Esophagus squamous epithelium (tissue), 5 donors: ENCODE measurements at regions not wholly inside any gene's neighbourhood (a gene's known extent, or its start where the extent isn't known, plus 50 kb on each side); places are given as distances from the start of the nearest gene placed in this dataset.

ENCODE experiments used
- DNase-seq: peaks from one replicate; lab custom pipeline; 2025; lab: John Stamatoyannopoulos, UW
- H3K27ac ChIP-seq, 4 donors: fragments of 200-600 bp; sonication (generic); one replicate each; pipeline ENCODE4 v1.5.1; 2016 to 2019; ENCODE audit warnings: mild to moderate bottlenecking in 1 of 4
- H3K27me3 ChIP-seq, 4 donors: fragments of 200-600 bp; sonication (generic); 1 replicate in 3 of 4; 2 replicates in 1 of 4; pipeline versions ENCODE4 v1.5.1 to v1.6.0; 2017 to 2021; ENCODE audit warnings: antibody characterized with exemption in 1 of 4
- H3K36me3 ChIP-seq, 3 donors: fragments of 200-600 bp; sonication (generic); one replicate each; pipeline ENCODE4 v1.5.1; 2016 to 2019
- H3K4me1 ChIP-seq, 3 donors: fragments of 200-600 bp; sonication (generic); one replicate each; pipeline ENCODE4 v1.5.1; 2017 to 2019
- H3K4me3 ChIP-seq, 4 donors: fragments of 200-600 bp; sonication (generic); 1 replicate in 3 of 4; 2 replicates in 1 of 4; pipeline ENCODE4 v1.5.1; 2016 to 2019; ENCODE audit warnings: mild to moderate bottlenecking in 2 of 4, moderate library complexity in 1 of 4
- H3K9me3 ChIP-seq, 3 donors: fragments of 200-600 bp; sonication (generic); one replicate each; pipeline ENCODE4 v1.5.1; 2016 to 2019
- CTCF ChIP-seq, 6 experiments: fragments of 450-650 bp in 4 of 6; fragments of 200-600 bp in 2 of 6; sonication (generic) in 2 of 6; IDR thresholded peaks; one replicate each; pipeline ENCODE4 v1.5.1; 2016 to 2019; ENCODE audit warnings: antibody characterized with exemption in 6 of 6, mild to moderate bottlenecking in 4 of 6, moderate library complexity in 4 of 6
- POLR2A ChIP-seq, 4 donors: fragments of 450-650 bp; IDR thresholded peaks; one replicate each; pipeline ENCODE4 v1.6.1; 2017; ENCODE audit warnings: antibody characterized with exemption in 4 of 4, mild to moderate bottlenecking in 4 of 4, moderate library complexity in 3 of 4
- WGBS, 2 donors: methylation state at CpG; one replicate each; pipeline ENCODE4 v1.1.5; 2018; 5-methylcytosine and 5-hydroxymethylcytosine counted together
- intact Hi-C: fragments of 100-400 bp; cut with DNase I; formaldehyde crosslinking; loops from one replicate; pipeline ENCODE4 v1.15.0; 2022
- donor health status: DM: yes; HTN: yes; CAD: no.

DNA sequence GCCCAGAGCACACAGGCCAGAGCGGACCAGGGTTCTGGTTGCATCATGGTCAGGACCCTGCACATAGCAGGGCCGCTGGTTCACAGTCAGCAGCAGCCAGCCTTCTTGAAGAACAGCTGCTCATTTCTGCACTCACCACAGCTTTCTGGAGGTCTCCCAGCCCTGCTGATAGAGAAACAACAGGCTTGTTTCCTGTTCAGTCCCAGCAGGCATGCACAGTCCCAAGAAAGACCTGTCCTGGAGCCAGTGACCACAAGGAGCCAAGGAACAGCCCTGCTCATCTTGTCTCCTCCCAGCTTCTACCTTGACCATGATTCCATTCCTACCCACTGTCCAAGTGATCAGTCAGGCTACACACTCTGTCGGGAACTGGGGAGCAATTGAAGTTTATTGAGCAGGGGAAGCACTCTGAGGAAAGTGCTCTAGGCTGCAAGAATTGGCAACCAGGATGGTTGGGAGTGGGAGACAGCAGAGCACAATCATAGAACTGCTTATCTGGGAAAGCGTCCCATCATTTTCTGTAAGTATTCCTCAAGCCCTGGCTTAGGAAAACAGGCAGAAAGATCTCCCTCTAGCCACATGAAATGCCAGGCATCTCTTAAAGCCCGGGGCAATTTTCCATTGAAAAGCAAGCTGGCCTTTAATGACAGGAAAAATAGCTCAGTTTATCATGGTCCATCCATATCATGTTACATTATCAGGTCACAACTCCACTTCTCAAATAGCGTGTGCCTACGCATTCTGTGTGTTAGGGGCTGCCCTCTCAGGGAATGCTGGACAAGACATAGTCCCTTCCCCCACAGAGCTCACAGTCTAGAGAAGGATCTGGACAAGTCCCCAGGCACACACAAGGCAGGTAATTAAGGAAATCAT is 155.4 kb upstream of the FOXF1 start:
- 66% methylated on average over 6 to 7 of the region's 7 CpGs for WGBS, 2 donors
- DNase-seq, result no peak
- peaks cover 0 to 54% (median 0%) of the 10 kb centered on the region in 4 donors for H3K27me3 ChIP-seq
- TF ChIP-seq CTCF (IDR thresholded peaks at IDR 0.05), result no peak
- no peak for TF ChIP-seq POLR2A (IDR thresholded peaks at IDR 0.05)
- H3K4me1 ChIP-seq, result no peaks in the 10 kb centered on the region
- no peak overlapping the region for H3K4me3 ChIP-seq
- H3K27ac ChIP-seq, result no peak overlapping the region
- H3K36me3 ChIP-seq, result no peaks in the 10 kb centered on the region
- intact Hi-C loops, result no loop called here
- no peaks in the 10 kb centered on the region for H3K9me3 ChIP-seq

- Histone ChIP-seq H3K27ac (no peak overlapping the region), H3K4me1 (no peaks in the 10 kb centered on the region), H3K36me3 (no peaks in the 10 kb centered on the region), H3K27me3 (peaks cover 0 to 53% (median 0%) of the 10 kb centered on the region in 4 donors), H3K9me3 (no peaks in the 10 kb centered on the region), H3K4me3 (no peak overlapping the region)
- no peak for TF ChIP-seq POLR2A (IDR thresholded peaks at IDR 0.05)
- no peak for TF ChIP-seq CTCF (IDR thresholded peaks at IDR 0.05)
- WGBS, 2 donors, result 70 to 88% methylated on average over 5 of the region's 5 CpGs
- intact Hi-C loops, result no loop called here
- no peak for DNase-seq
These were observed 154.8 kb upstream of the FOXF1 start for GRCh38 chr16:86355531-86355930.

- DNase-seq, result no peak
- WGBS, 2 donors, result 92 to 100% methylated on average over 1 to 3 of the region's 3 CpGs
- H3K9me3 ChIP-seq, result no peaks in the 10 kb centered on the region
- H3K36me3 ChIP-seq, result no peaks in the 10 kb centered on the region
- intact Hi-C loops, result no loop called here
- TF ChIP-seq POLR2A (IDR thresholded peaks at IDR 0.05) (no peak), CTCF (IDR thresholded peaks at IDR 0.05) (no peak)
- no peaks in the 10 kb centered on the region for H3K4me1 ChIP-seq
- H3K27ac ChIP-seq, result no peak overlapping the region
- H3K27me3 ChIP-seq, result peaks cover 0 to 53% (median 0%) of the 10 kb centered on the region in 4 donors
- H3K4me3 ChIP-seq, result no peak overlapping the region
These were observed 154.4 kb upstream of the FOXF1 start for GRCh38 chr16:86355951-86356350.

GRCh38 chr16:86356804-86357203 is 153.5 kb upstream of the FOXF1 start:
- H3K36me3 ChIP-seq, result no peaks in the 10 kb centered on the region
- H3K9me3 ChIP-seq, result no peaks in the 10 kb centered on the region
- no peak for TF ChIP-seq POLR2A (IDR thresholded peaks at IDR 0.05)
- TF ChIP-seq CTCF (IDR thresholded peaks at IDR 0.05), result no peak
- WGBS, 2 donors, result 82 to 84% methylated on average over 7 of the region's 7 CpGs
- intact Hi-C loops, result no loop called here
- H3K27ac ChIP-seq, result no peak overlapping the region
- no peak for DNase-seq
- H3K27me3 ChIP-seq, result peaks cover 0 to 57% (median 0%) of the 10 kb centered on the region in 4 donors
- no peak overlapping the region for H3K4me3 ChIP-seq
- no peaks in the 10 kb centered on the region for H3K4me1 ChIP-seq

DNA sequence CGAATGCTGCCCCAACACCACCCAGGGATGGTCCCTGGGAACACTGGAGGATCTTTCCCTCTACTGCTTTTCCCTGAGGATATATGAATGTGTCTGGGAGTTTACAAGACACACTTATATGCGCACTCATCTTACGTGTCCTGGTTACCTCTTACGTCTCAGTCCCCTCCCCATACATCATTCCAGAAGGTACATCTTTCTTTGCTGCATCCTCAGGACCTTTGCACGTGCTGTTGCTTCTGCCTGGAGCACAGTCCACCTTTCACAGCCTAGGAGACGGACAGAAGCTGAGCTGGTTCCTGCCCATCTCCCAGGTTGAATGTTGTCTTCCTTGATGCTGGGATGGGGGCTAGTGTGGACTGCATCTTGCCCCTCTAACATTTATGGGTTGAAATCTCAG is 153.0 kb upstream of the FOXF1 start:
- WGBS, 2 donors, result 89 to 92% methylated on average over 5 of the region's 6 CpGs
- Histone ChIP-seq H3K27ac (no peak overlapping the region), H3K4me3 (no peak overlapping the region), H3K27me3 (peaks cover 0 to 57% (median 0%) of the 10 kb centered on the region in 4 donors), H3K4me1 (no peaks in the 10 kb centered on the region), H3K9me3 (no peaks in the 10 kb centered on the region), H3K36me3 (no peaks in the 10 kb centered on the region)
- no peak for DNase-seq
- intact Hi-C loops, result no loop called here
- TF ChIP-seq POLR2A (IDR thresholded peaks at IDR 0.05), result no peak
- no peak for TF ChIP-seq CTCF (IDR thresholded peaks at IDR 0.05)
